Astrocyte of the spinal cord (primary cell): ENCODE measurements at regions not wholly inside any gene's neighbourhood (a gene's known extent, or its start where the extent isn't known, plus 50 kb on each side); places are given as distances from the start of the nearest gene placed in this dataset.

Source experiments
- DNase-seq: peaks from one replicate; pipeline ENCODE4 v3.0.0; 2011; ENCODE audit warnings: low read depth, low spot score
- H3K4me3 ChIP-seq: 2 replicates; pipeline ENCODE4 v1.5.1; 2011; ENCODE audit warnings: low read depth, mild to moderate bottlenecking, low read length, moderate library complexity
- CTCF ChIP-seq: IDR thresholded peaks from 2 replicates; pipeline ENCODE4 v1.5.1; 2012; ENCODE audit warnings: low read depth, mild to moderate bottlenecking, low read length, inconsistent platforms
- in situ Hi-C: cut with HindIII; loops from 2 replicates; pipeline ENCODE4 v1.10.0; 2017; ENCODE audit warnings: low sequenced_read_pairs

DNA sequence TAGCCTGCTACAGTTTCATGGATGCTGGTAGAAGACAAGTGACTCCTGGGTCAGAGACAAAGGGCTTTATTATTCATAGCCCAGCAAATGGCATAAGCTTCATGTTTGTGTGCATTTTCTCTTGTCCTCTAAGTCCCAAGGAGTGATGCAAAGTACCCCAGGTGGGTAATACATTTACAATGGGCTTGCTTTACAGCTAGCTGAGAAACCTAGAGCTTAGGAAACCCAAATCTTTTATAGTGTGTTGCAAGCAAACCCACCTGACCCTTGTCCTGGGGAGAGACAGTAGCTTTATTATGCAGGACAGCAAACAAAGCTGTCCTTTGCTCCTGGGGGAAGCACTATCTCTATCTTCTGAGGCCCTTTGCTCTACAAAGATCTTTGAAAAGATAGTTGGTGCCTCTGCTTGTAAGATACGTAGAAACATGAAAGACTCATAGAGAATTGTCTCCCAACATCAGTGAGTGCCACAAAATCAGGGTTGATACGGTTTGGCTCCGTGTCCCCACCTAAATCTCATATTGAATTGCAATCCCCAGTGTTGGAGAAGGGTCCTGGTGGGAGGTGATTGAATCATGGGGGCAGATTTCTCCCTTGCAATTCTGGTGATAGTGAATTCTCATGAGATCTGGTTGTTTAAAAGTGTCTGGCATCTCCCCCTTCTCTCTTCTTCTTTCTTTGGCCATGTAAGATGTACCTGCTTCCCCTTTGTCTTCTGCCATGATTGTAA lies 315.8 kb upstream of the USP24 start:
- no peak for TF ChIP-seq CTCF
- no peak for DNase-seq
- no peak overlapping the region for H3K4me3 ChIP-seq
- in situ Hi-C loops = no loop called here

GRCh38 chr1:55529017-55529416 lies 313.9 kb upstream of the USP24 start:
- in situ Hi-C loops = no loop called here
- no peak for DNase-seq
- no peak for TF ChIP-seq CTCF
- H3K4me3 ChIP-seq = no peak overlapping the region

DNA sequence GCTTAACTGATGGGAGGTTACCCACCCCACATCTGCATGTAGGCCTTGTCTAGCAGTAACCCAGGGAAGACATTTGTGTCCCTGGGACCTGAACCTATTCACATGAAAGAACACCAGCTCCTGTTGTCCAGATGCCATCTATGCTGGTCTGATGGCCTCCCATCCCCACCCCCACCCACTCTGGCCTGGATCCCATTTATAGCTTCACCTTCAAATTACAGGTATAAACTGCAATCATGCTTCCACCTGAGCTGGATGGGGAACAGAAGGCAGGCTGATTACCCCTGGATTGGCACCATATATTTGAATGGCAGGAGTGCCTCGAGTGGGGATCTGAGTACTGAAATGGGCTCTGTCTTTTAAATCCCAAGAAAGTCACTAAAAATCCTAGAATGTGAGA lies 312.7 kb upstream of the USP24 start:
- in situ Hi-C loops = no loop called here

GRCh38 chr1:55526716-55527115 lies 311.6 kb upstream of the USP24 start:
- DNase-seq = no peak
- TF ChIP-seq CTCF = no peak
- no peak overlapping the region for H3K4me3 ChIP-seq
- in situ Hi-C loops = no loop called here

More for the DNA sequence above, 312.7 kb upstream of the USP24 start:
- no peak for DNase-seq
- TF ChIP-seq CTCF = no peak
- H3K4me3 ChIP-seq = no peak overlapping the region

GRCh38 chr1:55524006-55524405 lies 308.8 kb upstream of the USP24 start:
- no peak for DNase-seq
- in situ Hi-C loops = no loop called here
- no peak for TF ChIP-seq CTCF
- H3K4me3 ChIP-seq = no peak overlapping the region

DNA sequence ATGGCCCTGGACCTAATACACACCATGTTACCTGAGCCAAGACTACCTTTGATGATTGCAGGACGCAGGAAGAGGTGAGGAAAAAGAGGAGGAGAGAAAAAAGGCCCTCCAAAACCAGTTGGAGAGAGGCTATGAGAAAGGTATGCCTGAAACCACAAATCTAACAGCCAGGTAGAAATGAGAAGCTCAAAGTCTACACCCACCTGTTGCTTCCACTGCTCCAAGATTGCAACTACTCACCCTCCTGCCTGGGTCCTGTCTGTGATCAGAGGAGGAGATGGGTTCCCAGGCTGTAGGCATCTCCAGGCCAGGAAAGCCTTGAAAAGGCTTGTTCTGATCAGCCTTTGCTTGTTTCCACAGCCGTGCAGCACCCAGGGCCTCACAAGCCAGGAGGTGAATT lies 307.8 kb upstream of the USP24 start:
- in situ Hi-C loops = no loop called here

More for the DNA sequence above, 307.8 kb upstream of the USP24 start:
- no peak for TF ChIP-seq CTCF
- DNase-seq = no peak
- H3K4me3 ChIP-seq = no peak overlapping the region
